MM.1S (cell line): ENCODE measurements at regions not wholly inside any gene's neighbourhood (a gene's known extent, or its start where the extent isn't known, plus 50 kb on each side); places are given as distances from the start of the nearest gene placed in this dataset.

Source experiments
- DNase-seq: peaks from one replicate; pipeline ENCODE4 v3.0.0-alpha.2; 2015
- H2AFZ ChIP-seq: fragments of 300-600 bp; sonication (generic); 2 replicates; pipeline ENCODE4 v1.6.0; 2016; ENCODE audit warnings: antibody characterized with exemption, low read length
- H3F3A ChIP-seq: fragments of 300-600 bp; sonication (generic); 2 replicates; pipeline ENCODE4 v1.6.1; 2016; ENCODE audit warnings: mild to moderate bottlenecking, antibody characterized with exemption, low read length, moderate library complexity, mixed read lengths; ENCODE audit not compliant: insufficient read depth
- H3K27ac ChIP-seq: fragments of 300-600 bp; sonication (generic); 2 replicates; pipeline ENCODE4 v1.5.1; 2016; ENCODE audit warnings: mild to moderate bottlenecking, low read length
- H3K27me3 ChIP-seq: fragments of 300-600 bp; sonication (generic); replicated peaks from 2 replicates; pipeline ENCODE4 v1.6.0; 2016; ENCODE audit warnings: low read length; ENCODE audit not compliant: insufficient read depth
- H3K36me3 ChIP-seq: fragments of 300-600 bp; sonication (generic); replicated peaks from 2 replicates; pipeline ENCODE4 v1.6.1; 2016; ENCODE audit warnings: mild to moderate bottlenecking, low read length, mixed read lengths; ENCODE audit not compliant: insufficient read depth
- H3K4me1 ChIP-seq: fragments of 300-600 bp; sonication (generic); 2 replicates; pipeline ENCODE4 v1.6.1; 2016; ENCODE audit warnings: low read length, mixed read lengths
- H3K4me2 ChIP-seq: fragments of 300-600 bp; sonication (generic); 2 replicates; pipeline ENCODE4 v1.6.0; 2016; ENCODE audit warnings: low read depth, low read length
- H3K4me3 ChIP-seq: fragments of 300-600 bp; sonication (generic); 2 replicates; pipeline ENCODE4 v1.5.1; 2016; ENCODE audit warnings: low read length, mixed read lengths
- H3K79me2 ChIP-seq: fragments of 300-600 bp; sonication (generic); 2 replicates; pipeline ENCODE4 v1.6.1; 2016; ENCODE audit warnings: mixed run types, low read length, mixed read lengths
- H3K9ac ChIP-seq: fragments of 300-600 bp; sonication (generic); 2 replicates; pipeline ENCODE4 v1.6.1; 2016; ENCODE audit warnings: low read length, mixed read lengths
- H3K9me2 ChIP-seq: fragments of 300-600 bp; sonication (generic); replicated peaks from 2 replicates; pipeline ENCODE4 v1.6.1; 2016; ENCODE audit warnings: mild to moderate bottlenecking, low read length, mixed read lengths; ENCODE audit not compliant: insufficient read depth
- H3K9me3 ChIP-seq: fragments of 300-600 bp; sonication (generic); replicated peaks from 2 replicates; pipeline ENCODE4 v1.6.1; 2016; ENCODE audit warnings: mild to moderate bottlenecking, low read length, mixed read lengths; ENCODE audit not compliant: insufficient read depth
- H4K20me1 ChIP-seq: fragments of 300-600 bp; sonication (generic); 2 replicates; pipeline ENCODE4 v1.6.1; 2016; ENCODE audit warnings: mild to moderate bottlenecking, low read length, moderate library complexity, mixed read lengths; ENCODE audit not compliant: insufficient read depth
- EZH2 ChIP-seq: fragments of 300-600 bp; sonication (generic); optimal IDR thresholded peaks from 2 replicates; pipeline ENCODE3; 2017; ENCODE audit warnings: low read depth, mild to moderate bottlenecking, antibody characterized with exemption, low read length, mixed read lengths
- EZH2phosphoT487 ChIP-seq: fragments of 300-600 bp; sonication (generic); IDR thresholded peaks from 2 replicates; pipeline ENCODE4 v1.6.1; 2018; ENCODE audit warnings: antibody characterized with exemption, low read length
- TF ChIP-seq, protein P1 (sequence below): fragments of 300-600 bp; sonication (generic); IDR thresholded peaks from 2 replicates; pipeline ENCODE4 v1.5.1; 2016; ENCODE audit warnings: antibody characterized with exemption, low read length, mixed read lengths

DNA sequence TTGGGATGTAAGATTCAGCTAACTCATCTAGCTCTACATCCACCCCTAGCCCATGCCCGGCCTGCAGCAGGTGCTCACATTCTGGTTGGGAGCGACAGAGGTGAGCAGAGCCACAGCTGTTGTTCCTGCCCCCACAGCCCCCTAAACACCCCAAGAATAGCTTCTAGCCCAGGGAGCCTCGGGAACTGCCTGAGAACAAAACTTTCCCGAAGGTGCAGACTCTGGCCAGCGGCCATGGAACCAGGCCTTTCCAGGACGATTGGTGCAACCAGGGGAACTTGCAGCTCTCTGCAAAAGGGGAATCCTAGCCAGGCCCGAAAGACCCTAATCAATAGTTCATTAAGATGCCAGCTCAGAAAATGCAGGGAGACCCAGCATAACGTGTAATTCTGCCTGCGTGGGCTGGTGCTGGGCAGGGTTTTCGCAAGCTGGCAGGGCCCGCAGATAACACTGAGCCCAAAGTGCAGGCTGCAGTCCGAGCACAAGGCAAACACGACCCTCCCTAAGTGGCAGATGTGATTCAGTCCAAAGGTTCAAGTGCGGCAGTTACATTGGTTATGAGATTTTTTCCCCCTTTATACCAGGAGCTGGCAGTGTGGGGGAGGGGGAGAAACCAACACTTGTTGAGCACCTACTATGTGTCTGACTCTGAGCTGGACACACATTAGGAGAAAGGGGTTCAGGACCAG lies 122.5 kb upstream of the MAP1LC3B2 start:
- Histone ChIP-seq H3K27me3 (no peaks in the 10 kb centered on the region), H3K9me2 (no peaks in the 10 kb centered on the region), H3K4me1 (no peaks in the 10 kb centered on the region), H3F3A (no peaks in the 10 kb centered on the region), H3K9me3 (no peaks in the 10 kb centered on the region), H3K9ac (no peak overlapping the region), H3K27ac (no peak overlapping the region), H2AFZ (no peak overlapping the region), H3K4me2 (no peak overlapping the region), H4K20me1 (no peaks in the 10 kb centered on the region), H3K4me3 (no peak overlapping the region), H3K79me2 (no peaks in the 10 kb centered on the region), H3K36me3 (no peaks in the 10 kb centered on the region)
- TF ChIP-seq, protein P1, sequence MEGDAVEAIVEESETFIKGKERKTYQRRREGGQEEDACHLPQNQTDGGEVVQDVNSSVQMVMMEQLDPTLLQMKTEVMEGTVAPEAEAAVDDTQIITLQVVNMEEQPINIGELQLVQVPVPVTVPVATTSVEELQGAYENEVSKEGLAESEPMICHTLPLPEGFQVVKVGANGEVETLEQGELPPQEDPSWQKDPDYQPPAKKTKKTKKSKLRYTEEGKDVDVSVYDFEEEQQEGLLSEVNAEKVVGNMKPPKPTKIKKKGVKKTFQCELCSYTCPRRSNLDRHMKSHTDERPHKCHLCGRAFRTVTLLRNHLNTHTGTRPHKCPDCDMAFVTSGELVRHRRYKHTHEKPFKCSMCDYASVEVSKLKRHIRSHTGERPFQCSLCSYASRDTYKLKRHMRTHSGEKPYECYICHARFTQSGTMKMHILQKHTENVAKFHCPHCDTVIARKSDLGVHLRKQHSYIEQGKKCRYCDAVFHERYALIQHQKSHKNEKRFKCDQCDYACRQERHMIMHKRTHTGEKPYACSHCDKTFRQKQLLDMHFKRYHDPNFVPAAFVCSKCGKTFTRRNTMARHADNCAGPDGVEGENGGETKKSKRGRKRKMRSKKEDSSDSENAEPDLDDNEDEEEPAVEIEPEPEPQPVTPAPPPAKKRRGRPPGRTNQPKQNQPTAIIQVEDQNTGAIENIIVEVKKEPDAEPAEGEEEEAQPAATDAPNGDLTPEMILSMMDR: no peak
- no peak for TF ChIP-seq EZH2
- TF ChIP-seq EZH2phosphoT487: no peak
- DNase-seq: no peak

DNA sequence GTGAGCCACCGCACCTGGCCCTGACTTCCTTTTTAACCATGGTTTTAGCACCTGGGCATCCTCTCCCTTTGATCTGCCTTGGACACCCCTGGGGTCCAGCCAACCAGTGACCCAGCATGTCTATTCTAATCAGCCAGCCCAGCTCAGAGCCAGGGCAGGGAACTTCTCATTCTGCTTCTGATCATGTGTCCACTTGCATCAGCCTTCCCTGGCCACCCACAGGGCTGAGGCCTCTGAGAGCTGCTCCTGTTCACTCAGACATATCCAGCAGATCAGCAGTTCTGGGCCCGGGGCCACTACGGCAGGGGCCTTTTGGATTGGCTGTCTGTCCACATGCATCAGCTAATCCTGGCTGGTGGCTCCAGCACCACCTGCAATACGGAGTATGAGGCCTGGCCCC lies 117.9 kb upstream of the MAP1LC3B2 start:
- no peak overlapping the region for H3K27ac ChIP-seq
- H3K9me2 ChIP-seq: no peaks in the 10 kb centered on the region
- no peaks in the 10 kb centered on the region for H3F3A ChIP-seq
- no peak overlapping the region for H3K4me3 ChIP-seq
- H4K20me1 ChIP-seq: no peaks in the 10 kb centered on the region
- H3K4me1 ChIP-seq: no peaks in the 10 kb centered on the region
- no peak for TF ChIP-seq EZH2
- no peak for TF ChIP-seq EZH2phosphoT487
- TF ChIP-seq, protein P1: no peak
- no peak overlapping the region for H3K9ac ChIP-seq
- no peak overlapping the region for H2AFZ ChIP-seq
- H3K79me2 ChIP-seq: no peaks in the 10 kb centered on the region
- H3K9me3 ChIP-seq: no peaks in the 10 kb centered on the region
- no peak overlapping the region for H3K4me2 ChIP-seq
- H3K36me3 ChIP-seq: no peaks in the 10 kb centered on the region
- DNase-seq: no peak
- no peaks in the 10 kb centered on the region for H3K27me3 ChIP-seq

DNA sequence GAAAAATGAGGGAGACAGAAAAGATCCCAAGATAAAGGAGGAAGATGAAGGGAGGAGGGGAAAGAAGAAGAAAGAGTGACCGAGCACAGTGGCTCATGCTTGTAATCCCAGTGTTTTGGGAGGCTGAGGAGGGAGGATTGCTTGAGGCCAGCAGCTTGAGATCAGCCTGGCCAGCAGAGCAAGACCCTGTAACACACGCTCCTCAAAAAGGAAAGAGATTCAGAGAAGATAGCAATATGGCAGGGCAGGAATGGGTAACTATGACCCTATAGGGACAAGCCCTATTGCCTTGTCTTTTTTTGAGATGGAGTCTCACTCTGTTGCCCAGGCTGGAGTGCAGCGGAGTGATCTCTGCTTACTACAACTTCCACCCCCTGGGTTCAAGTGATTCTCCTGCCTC lies 116.9 kb upstream of the MAP1LC3B2 start:
- H3K4me3 ChIP-seq: no peak overlapping the region
- no peaks in the 10 kb centered on the region for H3K9me3 ChIP-seq
- no peaks in the 10 kb centered on the region for H3K79me2 ChIP-seq
- no peak overlapping the region for H3K4me2 ChIP-seq
- no peaks in the 10 kb centered on the region for H3F3A ChIP-seq
- H3K9me2 ChIP-seq: no peaks in the 10 kb centered on the region
- H4K20me1 ChIP-seq: no peaks in the 10 kb centered on the region
- H2AFZ ChIP-seq: no peak overlapping the region
- H3K36me3 ChIP-seq: no peaks in the 10 kb centered on the region
- no peaks in the 10 kb centered on the region for H3K4me1 ChIP-seq
- DNase-seq: no peak
- no peak overlapping the region for H3K27ac ChIP-seq
- H3K27me3 ChIP-seq: no peaks in the 10 kb centered on the region
- TF ChIP-seq EZH2phosphoT487 (no peak), EZH2 (no peak)
- TF ChIP-seq, protein P1: no peak
- H3K9ac ChIP-seq: no peak overlapping the region
